HUES48 (cell line): ENCODE measurements at regions not wholly inside any gene's neighbourhood (a gene's known extent, or its start where the extent isn't known, plus 50 kb on each side); places are given as distances from the start of the nearest gene placed in this dataset.
"Not testable (repeated sequence)": the region's sequence is repeated elsewhere in the genome, so short reads cannot be mapped to it uniquely, and the experiment has no call there.

Source experiments
- H3K27ac ChIP-seq: one replicate; pipeline ENCODE4 v1.7.0; 2013; ENCODE audit warnings: low read depth, low read length, inconsistent platforms
- H3K27me3 ChIP-seq: 2 replicates; pipeline ENCODE4 v1.6.1; 2013; ENCODE audit warnings: mild to moderate bottlenecking, low read length; ENCODE audit not compliant: control insufficient read depth, insufficient read depth
- H3K36me3 ChIP-seq: 2 replicates; pipeline ENCODE4 v1.6.1; 2013; ENCODE audit warnings: low read length; ENCODE audit not compliant: control insufficient read depth, insufficient read depth
- H3K4me1 ChIP-seq: 2 replicates; pipeline ENCODE4 v1.6.1; 2013; ENCODE audit warnings: mild to moderate bottlenecking, low read length; ENCODE audit not compliant: control insufficient read depth, insufficient read depth
- H3K4me3 ChIP-seq: 2 replicates; pipeline ENCODE4 v1.5.1; 2013; ENCODE audit warnings: mild to moderate bottlenecking, low read depth, low read length
- H3K9ac ChIP-seq: 2 replicates; pipeline ENCODE4 v1.6.1; 2013; ENCODE audit warnings: mild to moderate bottlenecking, low read depth, low read length, moderate library complexity
- H3K9me3 ChIP-seq: 2 replicates; pipeline ENCODE4 v1.6.1; 2013; ENCODE audit warnings: low read length; ENCODE audit not compliant: control insufficient read depth, insufficient read depth

GRCh38 chr13:39916330-39916729, 260.9 kb downstream of the COG6 start:
- H3K4me3 ChIP-seq: no peak overlapping the region
- H3K36me3 ChIP-seq: no peaks in the 10 kb centered on the region
- no peaks in the 10 kb centered on the region for H3K4me1 ChIP-seq
- H3K9me3 ChIP-seq: no peaks in the 10 kb centered on the region
- H3K27ac ChIP-seq: no peak overlapping the region
- H3K27me3 ChIP-seq: no peaks in the 10 kb centered on the region
- no peak overlapping the region for H3K9ac ChIP-seq

GRCh38 chr13:39918620-39919236, 263.3 kb downstream of the COG6 start:
- H3K9me3 ChIP-seq: no peaks in the 10 kb centered on the region
- H3K27me3 ChIP-seq: no peaks in the 10 kb centered on the region
- no peaks in the 10 kb centered on the region for H3K36me3 ChIP-seq
- no peaks in the 10 kb centered on the region for H3K4me1 ChIP-seq
- H3K4me3 ChIP-seq: no peak overlapping the region
- H3K27ac ChIP-seq: no peak overlapping the region
- H3K9ac ChIP-seq: no peak overlapping the region

GRCh38 chr13:39920613-39921012, 265.2 kb downstream of the COG6 start:
- Histone ChIP-seq H3K27ac (no peak overlapping the region), H3K4me3 (no peak overlapping the region), H3K9me3 (no peaks in the 10 kb centered on the region), H3K36me3 (no peaks in the 10 kb centered on the region), H3K4me1 (no peaks in the 10 kb centered on the region), H3K9ac (no peak overlapping the region), H3K27me3 (no peaks in the 10 kb centered on the region)

GRCh38 chr13:39926345-39926744, 270.9 kb downstream of the COG6 start:
- H3K9ac ChIP-seq: no peak overlapping the region
- H3K9me3 ChIP-seq: no peaks in the 10 kb centered on the region
- H3K4me1 ChIP-seq: no peaks in the 10 kb centered on the region
- H3K36me3 ChIP-seq: no peaks in the 10 kb centered on the region
- H3K4me3 ChIP-seq: no peak overlapping the region
- H3K27ac ChIP-seq: no peak overlapping the region
- no peaks in the 10 kb centered on the region for H3K27me3 ChIP-seq

- Histone ChIP-seq H3K4me3 (no peak overlapping the region), H3K9me3 (no peaks in the 10 kb centered on the region), H3K36me3 (no peaks in the 10 kb centered on the region), H3K27ac (no peak overlapping the region), H3K27me3 (no peaks in the 10 kb centered on the region), H3K4me1 (no peaks in the 10 kb centered on the region), H3K9ac (no peak overlapping the region)
These were observed 272.8 kb downstream of the COG6 start for GRCh38 chr13:39928261-39928660.

- H3K4me3 ChIP-seq: no peak overlapping the region
- no peak overlapping the region for H3K9ac ChIP-seq
- no peaks in the 10 kb centered on the region for H3K27me3 ChIP-seq
- no peak overlapping the region for H3K27ac ChIP-seq
- H3K4me1 ChIP-seq: no peaks in the 10 kb centered on the region
- H3K36me3 ChIP-seq: no peaks in the 10 kb centered on the region
- H3K9me3 ChIP-seq: no peaks in the 10 kb centered on the region
These were observed 274.1 kb downstream of the COG6 start for GRCh38 chr13:39929583-39929982.

DNA sequence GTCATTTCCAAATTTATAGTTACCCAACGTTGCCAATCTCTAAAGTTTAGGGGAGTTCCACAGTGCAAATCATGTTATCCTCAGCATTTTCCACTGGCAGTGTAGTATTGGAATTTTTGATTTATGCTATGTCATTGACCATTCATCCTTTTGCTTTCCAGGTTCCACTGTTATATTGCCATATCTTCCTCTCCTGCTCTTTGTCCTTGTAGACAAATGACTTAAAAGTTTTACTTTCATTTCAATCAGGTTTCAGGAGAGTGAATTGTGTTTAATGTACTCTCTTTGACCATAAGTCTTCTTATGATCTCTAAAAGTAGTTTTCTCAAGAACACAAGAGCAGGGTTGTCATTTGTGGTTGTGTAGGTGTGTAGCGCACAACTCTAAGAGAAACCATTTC, 274.6 kb downstream of the COG6 start:
- H3K4me3 ChIP-seq: no peak overlapping the region
- H3K4me1 ChIP-seq: no peaks in the 10 kb centered on the region
- H3K27ac ChIP-seq: no peak overlapping the region
- H3K9me3 ChIP-seq: no peaks in the 10 kb centered on the region
- H3K9ac ChIP-seq: no peak overlapping the region
- H3K27me3 ChIP-seq: no peaks in the 10 kb centered on the region
- H3K36me3 ChIP-seq: no peaks in the 10 kb centered on the region

DNA sequence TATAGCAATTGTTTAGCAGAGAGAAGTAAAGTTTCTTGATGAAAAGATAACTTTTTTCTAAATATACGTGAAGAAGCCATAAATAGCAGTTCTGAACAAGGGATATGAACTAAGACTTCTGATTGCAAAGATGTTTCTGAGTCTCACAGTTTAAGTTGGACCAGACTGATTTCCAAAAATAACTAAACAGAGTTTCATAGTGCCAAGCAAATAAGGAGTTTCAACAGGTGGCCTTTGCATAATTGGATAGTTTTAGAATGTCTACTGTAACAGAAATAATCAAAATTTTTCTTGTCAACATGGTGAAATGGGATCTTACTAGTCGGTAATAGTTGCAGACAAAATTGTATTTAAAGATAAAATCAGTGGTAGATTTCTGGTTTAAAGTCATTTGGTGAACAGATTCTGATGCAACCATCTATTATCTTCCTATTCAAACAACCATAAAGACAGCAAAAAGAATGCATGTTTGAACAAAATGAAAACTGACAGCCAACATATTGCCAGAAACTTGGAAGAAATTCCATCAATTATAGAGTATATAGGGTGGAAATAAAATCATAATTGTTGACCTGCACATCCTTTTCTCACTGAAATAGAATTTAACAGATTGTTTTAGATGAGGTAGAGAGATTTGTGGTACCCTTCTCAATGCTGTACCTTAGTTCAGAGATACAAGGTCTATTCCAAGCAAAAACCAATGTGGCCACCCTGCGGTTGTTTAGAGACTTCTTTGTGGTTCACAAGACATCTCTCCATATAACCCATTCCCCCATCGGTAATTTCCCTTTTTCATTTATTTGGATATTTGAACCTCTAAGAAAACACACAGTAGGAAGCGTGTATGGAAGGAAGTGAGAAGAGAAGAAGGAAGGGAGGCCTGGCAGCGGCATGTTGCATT, 275.3 kb downstream of the COG6 start:
- H3K4me3 ChIP-seq: no peak overlapping the region
- no peaks in the 10 kb centered on the region for H3K4me1 ChIP-seq
- H3K9me3 ChIP-seq: no peaks in the 10 kb centered on the region
- no peak overlapping the region for H3K27ac ChIP-seq
- no peak overlapping the region for H3K9ac ChIP-seq
- H3K36me3 ChIP-seq: no peaks in the 10 kb centered on the region
- no peaks in the 10 kb centered on the region for H3K27me3 ChIP-seq

- H3K36me3 ChIP-seq: no peaks in the 10 kb centered on the region
- H3K27ac ChIP-seq: no peak overlapping the region
- H3K9ac ChIP-seq: no peak overlapping the region
- H3K4me3 ChIP-seq: no peak overlapping the region
- H3K4me1 ChIP-seq: no peaks in the 10 kb centered on the region
- H3K27me3 ChIP-seq: no peaks in the 10 kb centered on the region
- no peaks in the 10 kb centered on the region for H3K9me3 ChIP-seq
These were observed 276.0 kb downstream of the COG6 start for GRCh38 chr13:39931505-39931904.

DNA sequence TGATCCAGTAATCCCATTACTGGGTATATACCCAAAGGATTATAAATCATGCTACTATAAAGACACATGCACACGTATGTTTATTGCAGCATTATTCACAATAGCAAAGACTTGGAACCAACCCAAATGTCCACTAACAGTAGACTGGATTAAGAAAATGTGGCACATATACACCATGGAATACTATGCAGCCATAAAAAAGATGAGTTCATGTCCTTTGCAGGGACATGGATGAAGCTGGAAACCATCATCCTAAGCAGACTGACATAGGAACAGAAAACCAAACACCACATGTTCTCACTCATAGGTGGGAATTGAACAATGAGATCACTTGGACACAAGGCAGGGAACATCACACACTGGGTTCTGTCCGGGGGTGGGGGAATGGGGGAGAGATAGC, 277.1 kb downstream of the COG6 start:
- not testable (repeated sequence) for H3K36me3 ChIP-seq, H3K27me3 ChIP-seq, H3K9ac ChIP-seq, H3K4me3 ChIP-seq, H3K9me3 ChIP-seq, H3K27ac ChIP-seq, H3K4me1 ChIP-seq

DNA sequence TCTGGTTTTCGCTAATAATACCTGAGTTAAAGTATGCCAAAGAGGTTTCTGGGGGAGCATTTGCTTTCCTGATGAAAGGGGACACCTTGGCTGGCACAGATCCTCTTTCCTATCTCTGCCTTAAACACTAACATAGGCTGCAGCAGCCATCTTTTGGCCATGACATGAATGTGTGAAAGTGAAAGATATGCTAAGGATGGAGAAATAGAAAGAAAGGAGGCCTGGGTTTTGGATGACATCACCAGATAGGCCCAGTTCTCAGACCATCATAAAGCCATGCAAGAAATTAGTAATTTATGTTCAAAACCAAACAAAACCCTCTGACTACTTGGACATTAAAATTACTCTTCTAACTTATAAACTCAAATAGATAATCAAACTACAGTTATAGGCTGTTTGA, 279.7 kb downstream of the COG6 start:
- Histone ChIP-seq H3K27ac (no peak overlapping the region), H3K4me3 (no peak overlapping the region), H3K4me1 (no peaks in the 10 kb centered on the region), H3K9me3 (no peaks in the 10 kb centered on the region), H3K36me3 (no peaks in the 10 kb centered on the region), H3K27me3 (no peaks in the 10 kb centered on the region), H3K9ac (no peak overlapping the region)
